ENCODE measurements at regions not wholly inside any gene's neighbourhood (a gene's known extent, or its start where the extent isn't known, plus 50 kb on each side); places are given as distances from the start of the nearest gene placed in this dataset.
"Not testable (repeated sequence)": the region's sequence is repeated elsewhere in the genome, so short reads cannot be mapped to it uniquely, and the experiment has no call there.

GRCh38 chr15:39034816-39035215, 470.2 kb upstream of the RASGRP1 start:
- Histone ChIP-seq H3K36me3 (ENCODE audit: insufficient read depth, low read length) (no peaks in the 10 kb centered on the region), H3K4me1 (ENCODE audit: insufficient read depth, low read length, poor library complexity, severe bottlenecking) (no peaks in the 10 kb centered on the region), H2AFZ (ENCODE audit: low read length) (no peak overlapping the region), H3K9me3 (ENCODE audit: low read length) (no peaks in the 10 kb centered on the region), H3K79me2 (ENCODE audit: insufficient read depth, low read depth, low read length) (no peaks in the 10 kb centered on the region), H4K20me1 (ENCODE audit: insufficient read depth, low read length) (no peaks in the 10 kb centered on the region), H3K4me2 (ENCODE audit: low read length) (no peak overlapping the region), H3K9me2 (ENCODE audit: insufficient read depth, low read length) (no peaks in the 10 kb centered on the region), H3K27ac (ENCODE audit: low read depth, low read length, poor library complexity, severe bottlenecking) (no peak overlapping the region), H3K4me3 (ENCODE audit: low read depth, low read length, poor library complexity, severe bottlenecking) (no peak overlapping the region)
- TF ChIP-seq EZH2phosphoT487 (IDR thresholded peaks at IDR 0.05; ENCODE audit: borderline replicate concordance, low read depth, low read length), result no peak
- no peak for TF ChIP-seq CTCF (conservative IDR thresholded peaks at IDR 0.05; ENCODE audit: low read length)
- BruUV-seq (replicated peaks), result no TSS peak
- POLR2A ChIA-PET, result no interaction called here
- intact Hi-C loops (cut with micrococcal nuclease; ENCODE audit: unreplicated experiment), result no loop called here
- CTCF ChIA-PET (ENCODE audit: unreplicated experiment), result no interaction called here
- no peak for DNase-seq (ENCODE audit: low spot score)

GRCh38 chr15:39037611-39038010, 473.0 kb upstream of the RASGRP1 start:
- intact Hi-C loops (cut with micrococcal nuclease; ENCODE audit: unreplicated experiment); H4K20me1 ChIP-seq (ENCODE audit: insufficient read depth, low read length); DNase-seq (ENCODE audit: low spot score); H3K36me3 ChIP-seq (ENCODE audit: insufficient read depth, low read length); H3K9me3 ChIP-seq (ENCODE audit: low read length); H3K9me2 ChIP-seq (ENCODE audit: insufficient read depth, low read length); H3K4me2 ChIP-seq (ENCODE audit: low read length); BruUV-seq (replicated peaks); H3K79me2 ChIP-seq (ENCODE audit: insufficient read depth, low read depth, low read length); H3K4me3 ChIP-seq (ENCODE audit: low read depth, low read length, poor library complexity, severe bottlenecking); POLR2A ChIA-PET; H2AFZ ChIP-seq (ENCODE audit: low read length); CTCF ChIA-PET (ENCODE audit: unreplicated experiment); H3K27ac ChIP-seq (ENCODE audit: low read depth, low read length, poor library complexity, severe bottlenecking); H3K4me1 ChIP-seq (ENCODE audit: insufficient read depth, low read length, poor library complexity, severe bottlenecking): not testable (repeated sequence)

- ChIA-PET POLR2A (no interaction called here), CTCF (ENCODE audit: unreplicated experiment) (no interaction called here)
- no peak overlapping the region for H3K27ac ChIP-seq (ENCODE audit: low read depth, low read length, poor library complexity, severe bottlenecking)
- no peaks in the 10 kb centered on the region for H3K36me3 ChIP-seq (ENCODE audit: insufficient read depth, low read length)
- no peaks in the 10 kb centered on the region for H3K79me2 ChIP-seq (ENCODE audit: insufficient read depth, low read depth, low read length)
- intact Hi-C loops (cut with micrococcal nuclease; ENCODE audit: unreplicated experiment), result no loop called here
- H3K4me2 ChIP-seq (ENCODE audit: low read length), result no peak overlapping the region
- no peaks in the 10 kb centered on the region for H4K20me1 ChIP-seq (ENCODE audit: insufficient read depth, low read length)
- no peak for DNase-seq (ENCODE audit: low spot score)
- no peak overlapping the region for H3K4me3 ChIP-seq (ENCODE audit: low read depth, low read length, poor library complexity, severe bottlenecking)
- H3K9me2 ChIP-seq (ENCODE audit: insufficient read depth, low read length), result no peaks in the 10 kb centered on the region
- no TSS peak for BruUV-seq (replicated peaks)
- H3K4me1 ChIP-seq (ENCODE audit: insufficient read depth, low read length, poor library complexity, severe bottlenecking), result no peaks in the 10 kb centered on the region
- TF ChIP-seq CTCF (conservative IDR thresholded peaks at IDR 0.05; ENCODE audit: low read length) (no peak), EZH2phosphoT487 (IDR thresholded peaks at IDR 0.05; ENCODE audit: borderline replicate concordance, low read depth, low read length) (no peak)
- H3K9me3 ChIP-seq (ENCODE audit: low read length), result no peaks in the 10 kb centered on the region
- H2AFZ ChIP-seq (ENCODE audit: low read length), result no peak overlapping the region
Measured at GRCh38 chr15:39040861-39041260, 476.2 kb upstream of the RASGRP1 start.

Data from OCI-LY7 (cell line).